ENCODE measurements at regions not wholly inside any gene's neighbourhood (a gene's known extent, or its start where the extent isn't known, plus 50 kb on each side); places are given as distances from the start of the nearest gene placed in this dataset.

DNA sequence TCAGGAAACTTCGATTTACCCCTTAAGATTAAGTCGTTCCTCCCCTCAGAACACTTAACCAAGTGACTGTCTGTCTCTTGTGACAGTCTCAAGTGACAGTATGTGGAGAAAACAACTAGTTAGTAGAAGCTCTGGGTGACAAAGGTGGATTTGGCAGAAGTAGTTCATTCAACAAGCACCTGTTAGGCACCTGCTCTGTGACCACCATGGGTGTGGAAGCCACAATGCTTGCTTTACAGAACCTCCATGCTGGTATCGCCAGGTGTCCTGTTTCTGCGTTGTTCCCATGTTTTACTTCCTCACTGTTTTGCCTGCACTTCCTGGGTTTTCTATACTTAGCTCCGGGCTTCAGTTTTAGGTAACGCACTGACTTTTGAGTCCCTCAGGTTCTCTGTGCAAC, 337.4 kb upstream of the DCC start:
- 89 to 91% methylated on average over 5 to 6 of the region's 6 CpGs for WGBS, 2 experiments (ENCODE audit: insufficient coverage in 1 of 2, insufficient read length in 1 of 2)
- no peaks in the 10 kb centered on the region for H3K4me1 Mint-ChIP-seq
- no peak for DNase-seq
- H3K36me3 Mint-ChIP-seq (ENCODE audit: low read depth), result no peaks in the 10 kb centered on the region
- H3K4me1 ChIP-seq (ENCODE audit: control insufficient read depth, insufficient read depth, low read length), result no peaks in the 10 kb centered on the region
- H3K4me3 Mint-ChIP-seq, result no peak overlapping the region
- H3K9ac ChIP-seq (ENCODE audit: extremely low read depth, low read length, poor library complexity, severe bottlenecking), result no peak overlapping the region
- no peaks in the 10 kb centered on the region for H3K27me3 Mint-ChIP-seq (ENCODE audit: insufficient read depth)
- H3K36me3 ChIP-seq (ENCODE audit: control insufficient read depth, insufficient read depth, low read length), result no peaks in the 10 kb centered on the region
- no peaks in the 10 kb centered on the region for H3K27me3 ChIP-seq (ENCODE audit: control insufficient read depth, insufficient read depth, low read length, poor library complexity, severe bottlenecking)
- H3K9me3 Mint-ChIP-seq, result no peaks in the 10 kb centered on the region
- no peak overlapping the region for H3K27ac ChIP-seq (ENCODE audit: low read depth, low read length)
- TF ChIP-seq, protein P1, sequence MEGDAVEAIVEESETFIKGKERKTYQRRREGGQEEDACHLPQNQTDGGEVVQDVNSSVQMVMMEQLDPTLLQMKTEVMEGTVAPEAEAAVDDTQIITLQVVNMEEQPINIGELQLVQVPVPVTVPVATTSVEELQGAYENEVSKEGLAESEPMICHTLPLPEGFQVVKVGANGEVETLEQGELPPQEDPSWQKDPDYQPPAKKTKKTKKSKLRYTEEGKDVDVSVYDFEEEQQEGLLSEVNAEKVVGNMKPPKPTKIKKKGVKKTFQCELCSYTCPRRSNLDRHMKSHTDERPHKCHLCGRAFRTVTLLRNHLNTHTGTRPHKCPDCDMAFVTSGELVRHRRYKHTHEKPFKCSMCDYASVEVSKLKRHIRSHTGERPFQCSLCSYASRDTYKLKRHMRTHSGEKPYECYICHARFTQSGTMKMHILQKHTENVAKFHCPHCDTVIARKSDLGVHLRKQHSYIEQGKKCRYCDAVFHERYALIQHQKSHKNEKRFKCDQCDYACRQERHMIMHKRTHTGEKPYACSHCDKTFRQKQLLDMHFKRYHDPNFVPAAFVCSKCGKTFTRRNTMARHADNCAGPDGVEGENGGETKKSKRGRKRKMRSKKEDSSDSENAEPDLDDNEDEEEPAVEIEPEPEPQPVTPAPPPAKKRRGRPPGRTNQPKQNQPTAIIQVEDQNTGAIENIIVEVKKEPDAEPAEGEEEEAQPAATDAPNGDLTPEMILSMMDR (conservative IDR thresholded peaks at IDR 0.05), result no peak
- no peaks in the 10 kb centered on the region for H3K9me3 ChIP-seq (ENCODE audit: control insufficient read depth, low read length)
- H3K27ac Mint-ChIP-seq, result no peak overlapping the region
- H3K4me3 ChIP-seq (ENCODE audit: low read length), result no peak overlapping the region

DNA sequence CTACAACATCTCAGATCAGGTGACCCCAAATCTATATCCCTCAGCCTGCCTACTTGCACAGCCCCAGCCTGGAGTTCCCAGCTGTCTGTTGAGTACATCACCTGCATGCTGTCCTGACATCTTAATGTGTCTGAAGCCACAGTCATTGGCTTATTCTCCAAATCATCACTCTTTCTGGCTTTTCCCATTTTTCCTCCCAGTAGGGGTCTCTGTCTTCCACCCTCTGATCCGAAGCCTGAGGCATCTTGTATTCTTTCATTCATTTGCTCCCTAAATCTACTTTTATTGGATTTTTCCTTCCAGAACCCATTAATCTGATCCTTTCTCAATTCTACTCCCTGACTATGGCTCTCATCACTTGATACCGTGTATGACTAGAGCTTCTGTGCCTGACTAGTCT, 332.9 kb upstream of the DCC start:
- no peaks in the 10 kb centered on the region for H3K4me1 Mint-ChIP-seq
- 69 to 78% methylated on average over 2 of the region's 2 CpGs for WGBS, 2 experiments (ENCODE audit: insufficient coverage in 1 of 2, insufficient read length in 1 of 2)
- DNase-seq, result no peak

DNA sequence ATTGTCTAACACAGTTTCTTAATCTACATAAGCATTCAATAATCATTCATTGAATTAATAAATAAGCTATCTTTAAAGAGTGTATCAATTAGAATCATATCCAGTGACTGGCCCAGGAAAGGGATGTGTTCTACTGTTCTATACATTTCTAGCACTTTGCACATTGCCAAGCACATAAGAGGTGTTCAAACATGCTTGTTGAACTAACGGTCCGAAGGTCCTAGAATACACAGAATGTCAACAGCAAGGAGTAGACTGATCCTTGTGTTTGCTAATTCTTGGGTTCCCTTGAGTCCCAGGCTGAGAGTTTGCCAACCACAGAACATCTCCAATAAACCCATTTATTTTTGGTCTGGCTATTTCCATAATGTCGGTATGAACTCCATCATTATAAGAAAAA, 331.7 kb upstream of the DCC start:
- DNase-seq, result no peak
- Histone ChIP-seq H3K4me3 (ENCODE audit: low read length) (no peak overlapping the region), H3K27me3 (ENCODE audit: control insufficient read depth, insufficient read depth, low read length, poor library complexity, severe bottlenecking) (no peaks in the 10 kb centered on the region), H3K27ac (ENCODE audit: low read depth, low read length) (no peak overlapping the region), H3K9me3 (ENCODE audit: control insufficient read depth, low read length) (no peaks in the 10 kb centered on the region), H3K4me1 (ENCODE audit: control insufficient read depth, insufficient read depth, low read length) (no peaks in the 10 kb centered on the region), H3K9ac (ENCODE audit: extremely low read depth, low read length, poor library complexity, severe bottlenecking) (no peak overlapping the region), H3K36me3 (ENCODE audit: control insufficient read depth, insufficient read depth, low read length) (no peaks in the 10 kb centered on the region)
- Mint-ChIP-seq H3K36me3 (ENCODE audit: low read depth) (no peaks in the 10 kb centered on the region), H3K9me3 (no peaks in the 10 kb centered on the region), H3K4me3 (no peak overlapping the region), H3K4me1 (no peaks in the 10 kb centered on the region), H3K27me3 (ENCODE audit: insufficient read depth) (no peaks in the 10 kb centered on the region), H3K27ac (no peak overlapping the region)
- TF ChIP-seq, protein P1 (conservative IDR thresholded peaks at IDR 0.05), result no peak
- 50 to 65% methylated on average over 2 to 3 of the region's 3 CpGs for WGBS, 2 experiments (ENCODE audit: insufficient coverage in 1 of 2, insufficient read length in 1 of 2)

More for the DNA sequence above, 332.9 kb upstream of the DCC start:
- Mint-ChIP-seq H3K4me3 (no peak overlapping the region), H3K9me3 (no peaks in the 10 kb centered on the region), H3K36me3 (ENCODE audit: low read depth) (no peaks in the 10 kb centered on the region), H3K27ac (no peak overlapping the region), H3K27me3 (ENCODE audit: insufficient read depth) (no peaks in the 10 kb centered on the region)
- no peak overlapping the region for H3K27ac ChIP-seq (ENCODE audit: low read depth, low read length)
- no peaks in the 10 kb centered on the region for H3K27me3 ChIP-seq (ENCODE audit: control insufficient read depth, insufficient read depth, low read length, poor library complexity, severe bottlenecking)
- no peaks in the 10 kb centered on the region for H3K9me3 ChIP-seq (ENCODE audit: control insufficient read depth, low read length)
- H3K4me1 ChIP-seq (ENCODE audit: control insufficient read depth, insufficient read depth, low read length), result no peaks in the 10 kb centered on the region
- H3K9ac ChIP-seq (ENCODE audit: extremely low read depth, low read length, poor library complexity, severe bottlenecking), result no peak overlapping the region
- no peak overlapping the region for H3K4me3 ChIP-seq (ENCODE audit: low read length)
- no peaks in the 10 kb centered on the region for H3K36me3 ChIP-seq (ENCODE audit: control insufficient read depth, insufficient read depth, low read length)
- TF ChIP-seq, protein P1 (conservative IDR thresholded peaks at IDR 0.05), result peak; percentile 51
